ENCODE measurements at regions not wholly inside any gene's neighbourhood (a gene's known extent, or its start where the extent isn't known, plus 50 kb on each side); places are given as distances from the start of the nearest gene placed in this dataset.

DNA sequence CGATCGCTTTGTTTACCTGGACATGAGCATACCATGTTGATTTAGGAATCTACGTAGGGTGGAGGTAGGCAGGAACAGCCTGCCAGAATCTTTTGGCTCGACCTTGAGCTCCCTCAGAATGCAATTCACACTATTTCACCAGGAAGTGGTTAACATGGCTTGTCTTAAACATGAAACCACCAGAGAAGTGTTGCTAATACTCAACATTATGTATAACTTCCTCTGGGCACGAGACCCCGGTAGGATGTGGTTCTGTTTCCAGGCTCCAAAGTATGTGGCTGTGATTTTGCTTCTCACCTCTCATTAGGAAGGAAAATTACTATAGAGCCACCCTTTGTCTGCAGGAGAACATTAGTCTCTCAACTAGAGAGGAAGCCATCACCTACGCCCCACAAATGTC is 59.0 kb upstream of the VCX3B start:
- intact Hi-C loops (cut with DNase I): no loop called here
- ATAC-seq (no peak), DNase-seq (no peak)

DNA sequence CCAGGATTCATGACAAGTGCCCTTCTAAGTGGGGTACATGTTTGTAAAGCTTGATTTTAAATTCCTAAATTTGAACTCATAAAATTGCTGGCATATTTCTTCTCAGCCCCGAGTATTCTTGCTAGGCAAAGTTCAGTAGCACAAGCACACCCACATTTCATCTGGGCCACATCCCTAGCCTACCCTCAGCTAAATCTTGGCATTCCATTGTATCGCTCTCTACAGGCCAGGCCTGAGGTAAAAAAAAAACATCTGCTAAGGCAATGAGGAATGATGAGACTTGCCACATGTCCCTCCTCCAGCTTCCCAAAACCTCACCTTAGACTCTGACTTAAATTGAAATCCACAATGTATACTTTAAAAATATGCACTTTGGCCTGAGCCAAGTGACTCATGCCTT is 51.4 kb upstream of the VCX3B start:
- intact Hi-C loops (cut with DNase I): no loop called here
- DNase-seq (no peak), ATAC-seq (no peak)
